ENCODE measurements at regions not wholly inside any gene's neighbourhood (a gene's known extent, or its start where the extent isn't known, plus 50 kb on each side); places are given as distances from the start of the nearest gene placed in this dataset.

DNA sequence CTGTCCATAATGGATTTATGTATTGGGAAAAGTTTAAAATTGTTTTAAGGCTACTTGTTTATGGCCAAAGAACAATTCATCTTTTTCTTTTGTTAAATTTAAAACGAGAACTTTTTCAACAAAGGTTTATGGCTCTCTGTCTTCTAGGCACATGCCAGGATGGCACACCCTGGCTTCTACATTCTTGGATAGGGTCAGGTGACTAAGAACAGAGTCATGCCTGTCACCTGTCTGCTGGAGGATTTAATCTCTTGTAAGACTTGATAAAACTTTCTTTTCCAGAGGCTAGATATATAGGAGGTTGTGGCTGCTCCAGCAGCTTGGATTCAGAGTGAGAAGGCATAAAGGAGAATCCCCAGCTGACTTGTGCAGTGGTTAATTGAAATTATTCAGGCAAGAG is 915.4 kb downstream of the GATA3 start:
- TF ChIP-seq, protein P1, sequence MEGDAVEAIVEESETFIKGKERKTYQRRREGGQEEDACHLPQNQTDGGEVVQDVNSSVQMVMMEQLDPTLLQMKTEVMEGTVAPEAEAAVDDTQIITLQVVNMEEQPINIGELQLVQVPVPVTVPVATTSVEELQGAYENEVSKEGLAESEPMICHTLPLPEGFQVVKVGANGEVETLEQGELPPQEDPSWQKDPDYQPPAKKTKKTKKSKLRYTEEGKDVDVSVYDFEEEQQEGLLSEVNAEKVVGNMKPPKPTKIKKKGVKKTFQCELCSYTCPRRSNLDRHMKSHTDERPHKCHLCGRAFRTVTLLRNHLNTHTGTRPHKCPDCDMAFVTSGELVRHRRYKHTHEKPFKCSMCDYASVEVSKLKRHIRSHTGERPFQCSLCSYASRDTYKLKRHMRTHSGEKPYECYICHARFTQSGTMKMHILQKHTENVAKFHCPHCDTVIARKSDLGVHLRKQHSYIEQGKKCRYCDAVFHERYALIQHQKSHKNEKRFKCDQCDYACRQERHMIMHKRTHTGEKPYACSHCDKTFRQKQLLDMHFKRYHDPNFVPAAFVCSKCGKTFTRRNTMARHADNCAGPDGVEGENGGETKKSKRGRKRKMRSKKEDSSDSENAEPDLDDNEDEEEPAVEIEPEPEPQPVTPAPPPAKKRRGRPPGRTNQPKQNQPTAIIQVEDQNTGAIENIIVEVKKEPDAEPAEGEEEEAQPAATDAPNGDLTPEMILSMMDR (IDR thresholded peaks at IDR 0.05; ENCODE audit: low read depth, low read length, missing control alignments), result no peak
- no peak overlapping the region for H3K4me3 ChIP-seq (replicated peaks; ENCODE audit: low read depth, low read length)
- DNase-seq (ENCODE audit: extremely low read depth, low read depth), result no peak

DNA sequence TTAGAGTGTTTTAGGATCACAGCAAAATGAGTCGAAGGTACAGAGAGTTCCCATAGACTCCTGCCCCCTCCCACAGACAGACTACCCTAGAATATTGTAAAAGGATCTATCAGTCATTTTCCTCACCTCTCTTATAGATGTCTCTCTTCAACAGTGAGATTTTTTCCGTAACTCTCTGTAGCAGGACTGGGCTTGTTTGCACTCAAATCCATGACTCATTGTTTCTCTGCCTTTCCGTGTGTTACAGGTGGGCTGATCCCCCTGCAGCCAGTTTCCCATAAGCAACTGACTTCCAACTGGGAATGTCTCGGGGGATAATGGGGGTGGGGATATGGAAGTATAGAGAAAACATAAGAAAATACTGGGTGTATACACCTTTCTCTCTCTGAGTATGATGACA is 921.0 kb downstream of the GATA3 start:
- no peak overlapping the region for H3K4me3 ChIP-seq (replicated peaks; ENCODE audit: low read depth, low read length)
- TF ChIP-seq, protein P1 (IDR thresholded peaks at IDR 0.05; ENCODE audit: low read depth, low read length, missing control alignments), result no peak
- DNase-seq (ENCODE audit: extremely low read depth, low read depth), result no peak

DNA sequence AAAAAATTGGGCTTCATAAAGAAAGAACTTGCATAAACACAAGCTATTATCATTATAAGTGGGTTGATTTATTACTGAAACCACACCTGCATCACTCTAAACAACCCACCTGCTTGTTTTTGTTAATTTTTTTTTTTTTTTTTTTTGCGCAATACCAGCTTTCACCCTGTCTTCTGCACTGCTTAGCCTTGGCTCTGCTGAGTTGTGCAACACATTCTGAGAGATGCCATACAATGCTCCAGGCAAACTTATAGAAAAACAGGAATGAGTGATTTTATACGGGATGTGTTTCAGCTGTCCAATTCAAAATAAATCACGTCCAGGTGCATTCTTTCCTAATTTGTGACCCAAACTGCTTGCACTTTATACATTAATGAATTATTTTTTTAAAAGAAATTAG is 923.6 kb downstream of the GATA3 start:
- DNase-seq (ENCODE audit: extremely low read depth, low read depth), result no peak
- TF ChIP-seq, protein P1 (IDR thresholded peaks at IDR 0.05; ENCODE audit: low read depth, low read length, missing control alignments), result no peak
- no peak overlapping the region for H3K4me3 ChIP-seq (replicated peaks; ENCODE audit: low read depth, low read length)

DNA sequence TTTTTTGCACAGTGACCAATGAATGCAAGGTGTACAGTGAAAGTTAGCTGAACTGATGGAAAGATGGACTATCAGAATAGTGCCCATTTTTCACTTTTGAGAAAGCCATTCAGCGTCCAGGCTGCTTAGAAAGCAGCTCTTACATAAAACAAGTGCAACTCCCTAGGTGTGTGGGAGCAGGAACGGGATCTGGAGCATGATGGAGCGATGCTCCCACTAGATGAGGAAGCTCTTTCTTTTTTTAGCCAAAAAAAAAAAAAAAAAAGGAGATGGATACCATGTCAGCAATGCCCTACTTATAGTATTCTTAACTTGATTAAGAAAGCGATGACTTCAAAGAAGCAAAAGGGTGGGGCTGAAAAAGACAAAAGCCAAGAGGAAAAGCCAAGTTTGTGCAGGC is 925.5 kb downstream of the GATA3 start:
- TF ChIP-seq, protein P1 (IDR thresholded peaks at IDR 0.05; ENCODE audit: low read depth, low read length, missing control alignments), result no peak
- H3K4me3 ChIP-seq (replicated peaks; ENCODE audit: low read depth, low read length), result no peak overlapping the region
- no peak for DNase-seq (ENCODE audit: extremely low read depth, low read depth)

DNA sequence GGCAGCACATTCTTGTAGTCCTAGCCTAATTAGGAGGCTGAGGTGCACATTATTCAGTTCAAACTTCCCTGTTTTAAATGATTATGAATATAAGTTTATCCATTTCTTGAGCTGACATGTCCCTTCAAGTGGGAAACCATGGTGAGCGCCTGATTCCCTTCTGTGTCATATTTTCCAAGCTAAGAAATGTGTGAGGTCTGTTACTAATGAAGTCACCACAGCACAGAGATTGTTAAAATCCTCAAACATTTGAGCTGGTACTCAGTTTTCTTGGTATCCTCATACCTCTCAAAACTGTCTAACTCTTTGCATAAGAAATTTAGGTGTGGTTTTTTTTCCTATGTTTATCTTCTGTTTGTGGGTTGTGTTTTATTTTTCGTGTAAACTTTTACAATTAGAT is 926.8 kb downstream of the GATA3 start:
- DNase-seq (ENCODE audit: extremely low read depth, low read depth), result no peak
- H3K4me3 ChIP-seq (replicated peaks; ENCODE audit: low read depth, low read length), result no peak overlapping the region
- TF ChIP-seq, protein P1 (IDR thresholded peaks at IDR 0.05; ENCODE audit: low read depth, low read length, missing control alignments), result no peak

DNA sequence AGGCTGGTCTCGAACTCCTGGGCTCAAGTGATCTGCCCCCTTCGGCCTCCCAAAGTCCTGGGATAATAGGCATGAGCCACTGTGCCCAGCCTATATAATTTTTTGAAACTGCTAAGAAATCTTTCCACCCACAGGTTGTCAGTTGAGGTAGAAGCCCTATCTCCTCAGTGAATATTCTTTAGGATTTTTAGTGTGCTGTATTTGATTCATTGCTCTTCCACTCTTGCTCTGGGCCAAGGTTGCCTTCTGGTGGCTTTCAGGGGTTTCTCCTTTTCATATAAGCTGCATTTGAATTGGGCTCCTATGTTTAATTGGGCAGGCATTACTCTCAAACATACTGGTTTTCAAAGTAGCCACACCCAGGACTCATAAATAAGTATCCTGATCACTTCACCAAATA is 931.2 kb downstream of the GATA3 start:
- no peak overlapping the region for H3K4me3 ChIP-seq (replicated peaks; ENCODE audit: low read depth, low read length)
- TF ChIP-seq, protein P1 (IDR thresholded peaks at IDR 0.05; ENCODE audit: low read depth, low read length, missing control alignments), result no peak

DNA sequence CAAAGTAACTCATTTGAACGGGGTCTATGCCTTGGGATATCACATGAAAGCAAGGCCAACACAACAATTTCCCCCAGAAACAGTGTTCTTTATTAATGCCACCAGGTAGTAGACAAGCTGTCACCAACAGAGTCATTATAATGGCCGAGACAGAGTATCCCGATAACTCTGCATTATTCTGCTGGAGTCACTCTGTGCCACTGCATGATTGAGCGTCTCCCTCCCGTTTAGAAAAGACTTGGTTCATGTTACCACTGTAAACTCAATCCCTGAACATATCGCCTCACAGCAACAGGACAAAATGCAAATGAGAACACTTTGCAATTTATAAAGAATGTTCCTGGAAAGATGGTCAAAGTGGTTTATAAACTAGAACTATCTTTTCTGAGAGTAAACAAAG is 932.5 kb downstream of the GATA3 start:
- H3K4me3 ChIP-seq (replicated peaks; ENCODE audit: low read depth, low read length), result no peak overlapping the region
- DNase-seq (ENCODE audit: extremely low read depth, low read depth), result no peak
- TF ChIP-seq, protein P1 (IDR thresholded peaks at IDR 0.05; ENCODE audit: low read depth, low read length, missing control alignments), result no peak

More for the DNA sequence above, 931.2 kb downstream of the GATA3 start:
- no peak for DNase-seq (ENCODE audit: extremely low read depth, low read depth)
